Transverse colon (tissue), 4 donors: ENCODE measurements at regions not wholly inside any gene's neighbourhood (a gene's known extent, or its start where the extent isn't known, plus 50 kb on each side); places are given as distances from the start of the nearest gene placed in this dataset.

Source experiments
- CTCF ChIP-seq, 5 experiments: fragments of 200-600 bp in 3 of 5; fragments of 450-650 bp in 2 of 5; sonication (generic) in 3 of 5; IDR thresholded peaks; 1 replicate in 2 of 5; 2 replicates in 3 of 5; pipeline ENCODE4 v1.5.1; 2016 to 2017; ENCODE audit warnings: antibody characterized with exemption in 5 of 5, inconsistent platforms in 3 of 5, mild to moderate bottlenecking in 2 of 5, moderate library complexity in 1 of 5
- POLR2A ChIP-seq: fragments of 450-650 bp; IDR thresholded peaks from one replicate; pipeline ENCODE4 v1.6.1; 2016; ENCODE audit warnings: antibody characterized with exemption, mild to moderate bottlenecking, moderate library complexity
- POLR2AphosphoS5 ChIP-seq, 3 donors: sonication (generic); formaldehyde crosslinking; IDR thresholded peaks; one replicate each; pipeline ENCODE4 v1.6.1; 2016; ENCODE audit warnings: antibody characterized with exemption in 3 of 3

GRCh38 chr17:70855401-70856054, 686.2 kb downstream of the KCNJ2 start:
- TF ChIP-seq CTCF (IDR thresholded peaks at IDR 0.05) (no peak), POLR2AphosphoS5 (IDR thresholded peaks at IDR 0.05) (no peak), POLR2A (no peak)
